HG02571 (cell line): ENCODE measurements at regions not wholly inside any gene's neighbourhood (a gene's known extent, or its start where the extent isn't known, plus 50 kb on each side); places are given as distances from the start of the nearest gene placed in this dataset.
"Not testable (repeated sequence)": the region's sequence is repeated elsewhere in the genome, so short reads cannot be mapped to it uniquely, and the experiment has no call there.

ENCODE experiments used
- ATAC-seq: cut with Tn5 transposase; IDR thresholded peaks from one replicate; pipeline ENCODE4 v1.9.1; 2021; ENCODE audit warnings: mild to moderate bottlenecking, moderate library complexity; ENCODE audit not compliant: unreplicated experiment

DNA sequence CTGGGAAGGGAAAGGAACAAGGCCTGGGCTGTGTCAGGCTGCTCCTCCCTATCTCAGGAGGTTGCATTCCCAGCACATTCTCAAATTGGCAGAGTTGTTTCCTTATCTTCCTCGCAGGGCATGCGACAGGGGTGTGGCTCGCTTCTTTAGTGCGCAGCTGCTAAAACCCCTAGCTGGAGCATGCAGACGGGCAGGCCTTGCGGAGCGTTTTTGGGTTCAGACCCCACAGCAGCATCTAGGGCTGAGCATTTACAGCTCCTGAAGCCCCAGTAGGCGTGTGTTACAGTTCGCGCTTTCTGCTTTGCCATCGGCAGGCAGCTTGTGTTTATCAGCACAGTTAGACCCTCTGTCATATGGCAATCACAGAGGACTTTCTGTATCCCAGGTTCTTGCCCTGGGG, 392.4 kb downstream of the TECRL start:
- ATAC-seq: no peak

DNA sequence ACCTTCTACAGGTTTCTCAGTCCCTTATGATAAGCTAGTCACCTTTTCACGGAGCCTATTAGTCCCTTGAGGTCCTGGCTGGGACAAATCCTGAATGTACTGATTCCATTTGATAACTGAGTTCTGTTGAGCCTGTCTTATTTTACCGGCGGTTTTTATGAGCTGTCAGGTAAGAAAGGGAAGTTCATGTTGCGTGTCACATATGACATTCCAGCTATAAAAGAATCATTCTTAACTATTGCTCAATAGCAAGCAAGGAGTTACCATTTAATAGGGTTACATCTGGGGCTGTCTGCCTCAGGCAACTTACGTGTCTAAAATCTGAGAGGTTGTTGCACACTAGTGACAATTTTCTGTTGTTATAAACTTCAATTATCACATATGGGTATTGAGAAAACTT, 394.6 kb downstream of the TECRL start:
- ATAC-seq: no peak

- peak; percentile 93 for ATAC-seq
These were observed 407.9 kb downstream of the TECRL start for GRCh38 chr4:64001229-64001898.

DNA sequence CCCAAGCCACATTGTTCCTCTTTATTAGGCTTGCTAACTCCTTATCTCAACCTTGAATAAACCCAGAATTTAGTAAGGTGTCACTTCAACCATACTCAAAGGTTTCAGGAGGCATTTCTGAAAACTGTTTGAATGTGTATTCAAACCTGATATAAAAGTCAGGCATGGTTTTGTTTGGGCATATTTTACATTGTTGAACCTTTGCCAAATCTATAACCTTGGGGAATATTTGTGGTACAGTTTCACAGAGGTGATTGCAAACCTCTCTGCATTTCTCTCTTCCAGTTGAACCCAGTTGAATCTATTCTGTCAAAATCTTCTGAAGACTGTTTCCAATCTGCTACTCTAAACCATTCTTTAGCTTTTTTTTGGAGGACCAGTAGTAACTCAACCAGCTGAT, 409.0 kb downstream of the TECRL start:
- ATAC-seq: no peak

GRCh38 chr4:63986253-63986652, 423.0 kb downstream of the TECRL start:
- ATAC-seq: no peak

DNA sequence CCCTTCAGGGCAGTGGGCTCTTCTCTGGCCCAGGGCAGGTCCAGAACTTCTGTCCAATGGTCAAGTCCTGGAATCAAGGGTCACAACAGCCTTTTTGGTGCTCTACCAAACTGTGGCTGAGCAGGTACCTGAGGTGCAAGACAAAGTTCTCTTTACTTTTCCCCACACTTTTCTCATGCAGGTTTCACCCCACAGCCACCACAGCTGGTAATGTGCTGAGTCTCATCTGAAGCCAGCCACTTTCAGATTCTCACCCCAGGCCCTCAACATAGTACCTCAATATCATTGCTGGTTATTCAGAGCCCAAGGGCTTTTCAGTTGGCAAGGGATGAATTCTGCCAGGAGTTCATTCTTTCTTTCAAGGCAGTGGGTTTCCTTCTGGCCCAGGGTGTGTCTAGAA, 426.0 kb downstream of the TECRL start:
- ATAC-seq: no peak

- no peak for ATAC-seq
These were observed 443.4 kb downstream of the TECRL start for GRCh38 chr4:63965875-63966274.

DNA sequence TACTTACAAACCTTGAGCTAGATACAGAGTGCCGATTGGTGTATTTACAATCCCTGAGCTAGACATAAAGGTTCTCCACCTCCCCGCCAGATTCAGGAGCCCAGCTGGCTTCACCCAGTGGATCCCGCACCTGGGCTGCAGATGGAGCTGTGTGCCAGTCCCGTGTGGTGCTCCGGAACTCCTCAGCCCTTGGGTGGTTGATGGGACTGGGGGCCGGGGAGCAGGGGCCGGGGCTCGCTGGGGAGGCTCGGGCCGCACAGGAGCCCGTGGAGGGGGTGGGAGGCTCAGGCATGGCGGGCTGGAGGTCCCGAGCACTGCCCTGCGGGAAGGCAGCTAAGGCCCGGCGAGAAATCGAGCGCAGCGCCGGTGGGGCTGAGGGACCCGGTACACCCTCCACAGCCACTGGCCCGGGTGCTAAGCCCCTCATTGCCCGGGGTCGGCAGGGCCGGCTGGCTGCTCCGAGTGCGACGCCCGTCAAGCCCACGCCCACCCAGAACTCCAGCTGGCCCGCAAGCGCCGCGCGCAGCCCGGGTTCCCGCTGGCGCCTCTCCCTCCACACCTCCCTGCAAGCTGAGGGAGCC, 466.5 kb downstream of the TECRL start:
- not testable (repeated sequence) for ATAC-seq

DNA sequence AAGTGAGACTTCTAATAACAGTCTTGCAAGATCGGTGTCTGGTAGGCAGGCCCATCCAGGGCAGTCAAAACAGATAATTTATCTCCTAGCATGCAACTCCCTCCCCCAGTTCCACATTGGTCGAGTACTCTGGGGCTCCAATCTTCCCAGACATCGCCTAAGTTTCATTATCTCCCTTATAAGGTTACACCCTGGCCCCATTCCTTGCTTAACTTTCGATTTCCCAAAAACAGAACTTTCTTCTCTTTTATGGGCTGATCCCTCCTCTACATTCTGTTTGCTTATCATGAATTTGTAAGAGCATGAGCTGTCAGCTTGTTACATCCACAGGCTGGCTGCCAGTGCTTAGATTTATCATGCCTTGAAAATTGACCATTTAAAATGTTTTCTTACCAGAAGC, 471.3 kb downstream of the TECRL start:
- no peak for ATAC-seq

DNA sequence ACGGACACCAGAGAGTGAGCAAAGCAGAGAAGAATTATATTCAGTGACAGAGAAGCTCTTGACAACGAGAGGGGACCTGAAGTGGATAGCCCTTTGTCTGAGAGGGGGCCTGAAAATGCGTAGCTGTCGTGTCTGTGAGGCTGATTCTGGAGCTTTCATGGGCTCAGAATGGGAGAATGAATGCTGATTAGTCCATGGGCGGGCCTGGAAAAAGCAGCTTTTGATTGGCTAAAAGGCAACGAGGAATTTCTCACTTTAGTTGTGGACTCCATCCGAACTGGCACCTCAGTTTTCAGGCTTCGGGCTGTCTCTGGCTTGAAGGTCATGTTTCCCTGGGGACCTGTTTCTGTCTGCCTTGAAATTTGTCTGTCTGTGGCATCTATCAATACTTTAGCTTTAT, 487.1 kb downstream of the TECRL start:
- ATAC-seq: no peak

GRCh38 chr4:63921561-63921960, 487.7 kb downstream of the TECRL start:
- ATAC-seq: no peak

DNA sequence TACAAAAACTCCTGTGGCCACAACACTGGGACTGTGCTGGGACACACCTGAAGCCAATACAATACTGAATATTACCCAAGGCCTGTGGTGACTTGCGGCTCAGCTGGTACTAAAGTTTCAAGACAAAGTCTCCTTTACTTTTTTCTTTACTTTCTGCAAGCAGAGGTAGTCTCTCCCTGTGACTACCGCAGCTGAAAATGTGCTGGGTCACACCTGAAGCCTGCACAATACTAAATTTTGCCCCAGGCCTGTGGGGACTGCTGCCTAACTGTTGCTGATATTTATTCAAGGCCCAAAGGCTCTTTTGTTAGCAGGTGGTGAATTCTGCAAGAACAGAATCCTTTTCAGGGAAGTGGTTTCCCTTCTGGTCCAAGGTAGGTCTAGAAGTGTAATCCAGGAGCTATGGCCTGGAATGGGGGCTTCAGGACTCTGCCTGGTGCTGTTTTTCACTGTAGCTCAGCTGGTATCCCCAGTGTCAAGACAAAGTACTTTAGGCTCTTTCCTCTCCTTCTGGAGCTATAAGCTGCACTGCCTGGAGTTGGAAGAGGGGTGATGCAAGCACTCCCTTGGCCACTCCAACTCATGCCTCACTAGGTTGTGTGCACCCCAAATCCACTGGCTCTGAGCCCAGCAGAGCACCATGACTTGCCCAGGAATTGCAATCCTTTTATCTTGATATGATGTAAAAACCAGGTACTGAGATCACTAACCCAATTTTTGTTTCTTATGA, 489.4 kb downstream of the TECRL start:
- ATAC-seq: no peak

GRCh38 chr4:63906660-63907183, 502.5 kb downstream of the TECRL start:
- no peak for ATAC-seq

GRCh38 chr4:63904201-63904600, 505.0 kb downstream of the TECRL start:
- ATAC-seq: no peak

GRCh38 chr4:63901304-63901703, 507.9 kb downstream of the TECRL start:
- ATAC-seq: no peak

GRCh38 chr4:63898961-63899360, 510.3 kb downstream of the TECRL start:
- ATAC-seq: no peak

GRCh38 chr4:63894161-63894560, 515.1 kb downstream of the TECRL start:
- no peak for ATAC-seq

DNA sequence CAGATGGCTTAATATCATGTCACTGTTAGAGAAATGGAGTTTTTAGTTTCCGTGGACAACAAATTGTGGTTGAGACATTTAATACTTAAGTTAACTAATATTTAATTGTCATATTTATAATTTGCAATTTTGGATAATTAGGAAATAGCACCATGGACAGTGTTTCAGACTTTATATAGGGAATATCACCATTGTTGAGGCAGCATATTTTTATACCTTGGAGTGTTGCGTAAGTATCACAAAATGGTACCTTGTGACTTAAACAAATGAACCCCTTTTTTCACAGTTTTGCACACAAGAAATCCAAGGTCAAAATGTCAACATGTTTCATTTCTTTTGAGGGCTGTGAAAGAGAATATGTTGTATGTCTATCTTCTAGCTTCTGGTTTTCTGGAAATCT, 539.9 kb downstream of the TECRL start:
- no peak for ATAC-seq

DNA sequence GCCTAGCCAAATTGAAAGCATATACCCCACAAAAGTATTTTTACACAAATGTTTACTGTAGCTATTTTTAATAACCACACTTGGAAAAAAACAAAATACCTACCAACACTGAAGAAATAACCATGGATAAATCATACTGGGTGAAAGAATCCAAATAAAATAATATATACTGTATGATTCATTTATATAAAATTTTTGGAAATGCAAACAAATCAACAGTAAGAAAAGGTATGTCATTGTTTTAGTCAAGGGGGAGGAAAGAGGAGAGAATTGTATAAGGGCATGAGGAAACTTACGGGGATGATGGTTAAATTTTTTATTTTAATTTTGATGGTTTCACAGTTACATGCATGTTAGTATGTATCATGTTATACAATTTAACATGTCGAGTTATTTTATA, 557.8 kb downstream of the TECRL start:
- ATAC-seq: no peak

DNA sequence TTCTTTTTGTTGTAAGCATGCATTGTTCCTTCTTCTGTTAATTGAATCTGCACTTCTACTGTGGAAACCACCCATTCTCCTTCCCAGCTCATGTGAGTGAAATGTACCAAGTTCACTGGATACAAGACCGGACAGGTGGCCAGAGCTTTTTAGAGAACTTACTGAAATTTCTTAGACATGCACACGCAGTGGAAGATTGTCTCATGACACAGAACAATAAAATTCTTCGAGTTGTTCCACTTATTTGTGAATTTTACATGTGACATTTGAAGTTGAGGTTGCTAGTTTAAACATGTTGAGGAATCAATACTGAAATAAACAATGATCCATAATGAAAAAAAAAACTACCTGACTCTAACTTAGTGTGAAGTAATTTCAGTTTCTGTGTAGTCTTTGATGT, 568.0 kb downstream of the TECRL start:
- ATAC-seq: no peak

DNA sequence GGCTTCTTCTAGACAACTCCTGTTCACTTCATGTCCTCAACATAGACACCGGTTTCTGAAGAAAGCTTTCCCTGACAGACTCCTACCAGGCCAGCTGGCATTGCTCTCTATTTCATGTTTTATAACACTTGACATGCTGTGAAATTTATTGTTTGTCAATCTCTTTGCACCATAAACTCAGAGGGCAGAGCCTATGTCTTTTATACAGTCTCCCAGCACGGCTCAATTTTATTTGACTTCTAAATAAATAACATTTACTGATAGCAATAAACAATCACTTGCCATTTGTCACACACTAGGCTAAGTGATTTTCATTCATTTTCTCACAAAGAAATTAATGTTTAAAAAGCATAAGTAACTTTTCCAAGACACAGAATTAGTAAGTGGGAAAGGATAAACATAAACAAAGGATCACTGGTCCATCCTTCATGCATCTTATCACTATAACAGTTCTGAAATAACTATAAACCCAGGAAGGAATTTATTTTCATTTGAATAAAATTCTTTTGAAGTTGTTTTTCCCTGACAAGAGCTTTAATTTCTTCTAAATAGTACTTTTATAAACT, 577.6 kb downstream of the TECRL start:
- ATAC-seq: no peak
